Testis (tissue), 2 donors: ENCODE measurements at regions not wholly inside any gene's neighbourhood (a gene's known extent, or its start where the extent isn't known, plus 50 kb on each side); places are given as distances from the start of the nearest gene placed in this dataset.

Source experiments
- POLR2A ChIP-seq: fragments of 450-650 bp; IDR thresholded peaks from one replicate; pipeline ENCODE4 v1.6.1; 2017; ENCODE audit warnings: antibody characterized with exemption, mild to moderate bottlenecking, moderate library complexity
- TF ChIP-seq, protein P1 (sequence below), 3 experiments: fragments of 450-650 bp in 2 of 3; fragments of 200-600 bp in 1 of 3; sonication (generic) in 1 of 3; IDR thresholded peaks; one replicate each; pipeline ENCODE4 v1.5.1; 2016 to 2019; ENCODE audit warnings: antibody characterized with exemption in 3 of 3, mild to moderate bottlenecking in 2 of 3, moderate library complexity in 1 of 3

DNA sequence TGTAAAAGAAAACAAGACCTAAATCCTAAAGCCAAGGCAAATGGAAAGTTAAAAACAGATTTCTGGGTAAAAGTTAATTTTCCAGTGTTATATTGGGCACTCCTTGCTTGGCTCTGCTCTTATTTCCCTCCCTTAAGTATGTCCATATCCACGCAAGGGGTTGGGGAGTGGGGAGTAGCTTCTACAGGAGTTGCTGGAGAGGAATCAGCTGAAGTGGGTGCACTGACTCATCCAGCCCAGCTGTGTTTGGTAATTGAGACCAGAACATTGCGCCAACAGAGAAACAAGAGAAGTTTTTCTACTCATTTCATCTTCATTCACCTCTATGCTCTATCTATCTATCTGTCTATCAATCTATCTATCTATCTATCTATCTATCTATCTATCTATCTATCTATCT lies 298.4 kb upstream of the PDGFD start:
- TF ChIP-seq POLR2A: no peak
- TF ChIP-seq, protein P1, sequence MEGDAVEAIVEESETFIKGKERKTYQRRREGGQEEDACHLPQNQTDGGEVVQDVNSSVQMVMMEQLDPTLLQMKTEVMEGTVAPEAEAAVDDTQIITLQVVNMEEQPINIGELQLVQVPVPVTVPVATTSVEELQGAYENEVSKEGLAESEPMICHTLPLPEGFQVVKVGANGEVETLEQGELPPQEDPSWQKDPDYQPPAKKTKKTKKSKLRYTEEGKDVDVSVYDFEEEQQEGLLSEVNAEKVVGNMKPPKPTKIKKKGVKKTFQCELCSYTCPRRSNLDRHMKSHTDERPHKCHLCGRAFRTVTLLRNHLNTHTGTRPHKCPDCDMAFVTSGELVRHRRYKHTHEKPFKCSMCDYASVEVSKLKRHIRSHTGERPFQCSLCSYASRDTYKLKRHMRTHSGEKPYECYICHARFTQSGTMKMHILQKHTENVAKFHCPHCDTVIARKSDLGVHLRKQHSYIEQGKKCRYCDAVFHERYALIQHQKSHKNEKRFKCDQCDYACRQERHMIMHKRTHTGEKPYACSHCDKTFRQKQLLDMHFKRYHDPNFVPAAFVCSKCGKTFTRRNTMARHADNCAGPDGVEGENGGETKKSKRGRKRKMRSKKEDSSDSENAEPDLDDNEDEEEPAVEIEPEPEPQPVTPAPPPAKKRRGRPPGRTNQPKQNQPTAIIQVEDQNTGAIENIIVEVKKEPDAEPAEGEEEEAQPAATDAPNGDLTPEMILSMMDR (IDR thresholded peaks at IDR 0.05): no peak
